ENCODE measurements at regions not wholly inside any gene's neighbourhood (a gene's known extent, or its start where the extent isn't known, plus 50 kb on each side); places are given as distances from the start of the nearest gene placed in this dataset.

- no TSS peak for BruUV-seq (replicated peaks)
- RAD21 ChIA-PET (ENCODE audit: low non-redundant PET in 1 of 2, low total read pairs in 2 of 2, uncharacterized antibody in 2 of 2, unreplicated experiment in 2 of 2), result no interaction called here
- no peak overlapping the region for H2AFZ ChIP-seq (ENCODE audit: low read depth, low read length, poor library complexity, severe bottlenecking)
- no peaks in the 10 kb centered on the region for H3K4me1 ChIP-seq (ENCODE audit: control insufficient read depth in 1 of 2, insufficient read depth in 2 of 2, low read length in 2 of 2)
- H3K36me3 ChIP-seq (ENCODE audit: control insufficient read depth in 1 of 2, insufficient read depth in 2 of 2, low read length in 2 of 2), result no peaks in the 10 kb centered on the region
- no peak overlapping the region for H3K4me2 ChIP-seq (ENCODE audit: low read length)
- TF ChIP-seq JUND (IDR thresholded peaks at IDR 0.05), result no peak
- TF ChIP-seq RAD21 (IDR thresholded peaks at IDR 0.05; ENCODE audit: low read depth), result no peak
- no peak for TF ChIP-seq SP1 (IDR thresholded peaks at IDR 0.05; ENCODE audit: low read depth)
- no peak for TF ChIP-seq POLR2A (IDR thresholded peaks at IDR 0.05; ENCODE audit: borderline replicate concordance, extremely low read depth, insufficient read depth, insufficient read length)
- TF ChIP-seq YY1 (IDR thresholded peaks at IDR 0.05; ENCODE audit: extremely low read depth, insufficient replicate concordance, low read depth, low read length), result no peak
- TF ChIP-seq, protein P1, sequence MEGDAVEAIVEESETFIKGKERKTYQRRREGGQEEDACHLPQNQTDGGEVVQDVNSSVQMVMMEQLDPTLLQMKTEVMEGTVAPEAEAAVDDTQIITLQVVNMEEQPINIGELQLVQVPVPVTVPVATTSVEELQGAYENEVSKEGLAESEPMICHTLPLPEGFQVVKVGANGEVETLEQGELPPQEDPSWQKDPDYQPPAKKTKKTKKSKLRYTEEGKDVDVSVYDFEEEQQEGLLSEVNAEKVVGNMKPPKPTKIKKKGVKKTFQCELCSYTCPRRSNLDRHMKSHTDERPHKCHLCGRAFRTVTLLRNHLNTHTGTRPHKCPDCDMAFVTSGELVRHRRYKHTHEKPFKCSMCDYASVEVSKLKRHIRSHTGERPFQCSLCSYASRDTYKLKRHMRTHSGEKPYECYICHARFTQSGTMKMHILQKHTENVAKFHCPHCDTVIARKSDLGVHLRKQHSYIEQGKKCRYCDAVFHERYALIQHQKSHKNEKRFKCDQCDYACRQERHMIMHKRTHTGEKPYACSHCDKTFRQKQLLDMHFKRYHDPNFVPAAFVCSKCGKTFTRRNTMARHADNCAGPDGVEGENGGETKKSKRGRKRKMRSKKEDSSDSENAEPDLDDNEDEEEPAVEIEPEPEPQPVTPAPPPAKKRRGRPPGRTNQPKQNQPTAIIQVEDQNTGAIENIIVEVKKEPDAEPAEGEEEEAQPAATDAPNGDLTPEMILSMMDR (IDR thresholded peaks at IDR 0.05 in 2 of 3, conservative IDR thresholded peaks at IDR 0.05 in 1 of 3; ENCODE audit: borderline replicate concordance in 1 of 3, insufficient read depth in 1 of 3, low read depth in 2 of 3, low read length in 2 of 3), result no peak
- no peak for TF ChIP-seq SIN3A (IDR thresholded peaks at IDR 0.05; ENCODE audit: low read depth)
- TF ChIP-seq ZNF274 (IDR thresholded peaks at IDR 0.05; ENCODE audit: low read depth, low read length), result no peak
- no peak for TF ChIP-seq ELF1 (IDR thresholded peaks at IDR 0.05; ENCODE audit: borderline replicate concordance, low read depth)
- TF ChIP-seq ZBTB33 (IDR thresholded peaks at IDR 0.05; ENCODE audit: extremely low read depth, insufficient replicate concordance, low read length), result no peak
- TF ChIP-seq EGR1 (IDR thresholded peaks at IDR 0.05; ENCODE audit: low read depth), result no peak
- no peak for TF ChIP-seq CBX3 (IDR thresholded peaks at IDR 0.05; ENCODE audit: low read depth)
- intact Hi-C loops (cut with micrococcal nuclease), result no loop called here
- no peak overlapping the region for H3K27ac ChIP-seq (ENCODE audit: low read depth, low read length)
- no peak for DNase-seq (ENCODE audit: low read depth, low spot score)
- no peaks in the 10 kb centered on the region for H3K27me3 ChIP-seq (ENCODE audit: insufficient read depth, low read length)
- no peak overlapping the region for H3K9ac ChIP-seq (ENCODE audit: low read length)
- POLR2A ChIA-PET, result no interaction called here
- no peak overlapping the region for H3K4me3 ChIP-seq (replicated peaks in 1 of 2; ENCODE audit: low read depth in 1 of 2, low read length in 2 of 2)
- H4K20me1 ChIP-seq (ENCODE audit: insufficient read depth), result no peaks in the 10 kb centered on the region
- 0 out of 2 replicates have a peak, but pooled peaks cover 3% of the 10 kb centered on the region for H3K9me2 ChIP-seq (ENCODE audit: insufficient read depth)
- CTCF ChIA-PET, result no interaction called here
- no peaks in the 10 kb centered on the region for H3K9me3 ChIP-seq (ENCODE audit: control insufficient read depth in 1 of 2, insufficient read depth in 1 of 2, low read depth in 1 of 2, low read length in 2 of 2)
- no peak for ATAC-seq
- no peaks in the 10 kb centered on the region for H3K79me2 ChIP-seq (ENCODE audit: insufficient read depth, low read length)
Observed at GRCh38 chr4:159515314-159516025, 412.6 kb downstream of the RAPGEF2 start.

All from HCT116 (cell line).